D721Med (cell line): ENCODE measurements at regions not wholly inside any gene's neighbourhood (a gene's known extent, or its start where the extent isn't known, plus 50 kb on each side); places are given as distances from the start of the nearest gene placed in this dataset.

Source experiments
- DNase-seq: peaks from one replicate; pipeline ENCODE4 v3.0.0; 2011; ENCODE audit warnings: low spot score; ENCODE audit not compliant: insufficient read length
- FAIRE-seq: peaks from 2 replicates; lab custom pipeline; 2011; peaks lifted over from hg19 to GRCh38; lab: Jason Lieb, UNC
- CTCF ChIP-seq: IDR thresholded peaks from 2 replicates; pipeline ENCODE4 v1.5.1; 2012; ENCODE audit warnings: mild to moderate bottlenecking, control low read depth; ENCODE audit not compliant: insufficient read depth; ENCODE audit errors: missing control alignments

DNA sequence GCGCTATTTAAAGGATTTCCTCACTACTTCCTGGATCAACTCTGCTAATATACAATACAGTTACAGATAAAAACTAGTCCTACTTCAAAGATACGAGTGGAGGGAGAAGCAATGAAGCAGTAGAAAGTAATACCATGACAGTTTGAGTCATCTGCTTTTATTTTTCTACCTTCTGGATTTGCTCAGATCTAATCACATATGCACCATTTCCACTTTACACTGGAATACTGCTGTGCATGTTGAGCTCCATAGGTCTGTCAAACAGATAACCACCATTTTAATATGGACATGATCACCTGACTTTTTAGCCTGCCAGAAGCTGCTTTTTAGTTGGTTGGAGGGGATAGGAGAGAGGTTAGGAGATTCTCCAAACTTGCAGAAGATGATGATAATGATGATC, 92.5 kb downstream of the MMUT start:
- DNase-seq (no peak), FAIRE-seq (no peak)
- no peak for TF ChIP-seq CTCF

DNA sequence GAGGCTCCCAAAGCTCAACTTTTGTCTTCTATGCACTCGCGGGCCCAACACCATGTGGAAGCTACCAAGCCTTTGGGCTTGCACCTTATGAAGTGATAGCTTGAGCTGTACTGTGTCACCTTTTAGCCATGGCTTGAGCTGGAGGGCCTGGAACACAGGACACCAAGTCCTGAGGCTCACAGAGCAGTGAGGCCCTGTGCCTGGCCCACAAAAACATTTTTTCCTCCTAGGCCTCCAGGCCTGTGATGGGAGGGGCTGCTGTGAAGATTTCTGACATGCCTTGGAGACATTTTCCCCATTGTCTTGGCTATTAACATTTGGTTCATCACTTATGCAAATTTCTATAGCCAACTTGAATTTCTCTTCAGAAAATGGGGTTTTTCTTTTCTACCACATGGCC, 96.5 kb downstream of the MMUT start:
- TF ChIP-seq CTCF, result no peak
- DNase-seq (no peak), FAIRE-seq (no peak)

DNA sequence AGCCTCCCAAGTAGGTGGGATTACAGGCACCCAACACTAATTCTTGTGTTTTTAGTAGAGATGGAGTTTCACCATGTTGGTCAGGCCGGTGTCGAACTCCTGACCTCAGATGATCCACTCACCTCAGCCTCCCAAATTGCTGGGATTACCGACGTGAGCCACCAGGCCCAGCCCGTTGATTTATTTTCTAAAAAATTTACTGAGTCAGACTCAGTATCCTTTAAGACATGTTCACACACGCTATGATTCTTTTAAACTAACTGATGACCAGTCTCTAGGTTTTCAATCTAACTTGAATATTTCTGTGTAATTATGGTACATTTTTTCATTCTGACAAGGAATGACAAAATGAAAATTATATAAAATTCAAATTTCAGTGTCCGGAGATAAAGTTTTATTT, 114.5 kb downstream of the MMUT start:
- no peak for TF ChIP-seq CTCF
- FAIRE-seq, result no peak
- DNase-seq, result no peak

DNA sequence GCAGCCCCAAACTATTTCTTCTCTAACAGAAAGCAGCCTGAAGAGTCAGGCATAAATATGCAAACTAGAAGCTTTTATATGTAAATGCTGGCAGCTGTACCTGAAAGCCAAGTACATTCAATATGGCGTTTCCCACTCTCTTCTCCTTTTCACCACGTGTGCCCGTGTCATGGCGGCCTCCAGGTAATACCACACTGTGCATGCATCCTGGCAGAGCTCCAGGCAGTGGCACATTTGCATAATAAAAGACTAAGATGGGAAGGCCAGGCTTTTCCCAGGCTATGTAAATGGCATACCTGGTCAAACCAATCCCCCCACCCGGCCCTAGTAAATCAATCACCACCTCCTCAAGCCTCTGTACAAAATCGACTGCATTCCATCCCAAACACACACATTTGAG, 120.6 kb downstream of the MMUT start:
- FAIRE-seq (no peak), DNase-seq (no peak)
- no peak for TF ChIP-seq CTCF

- no peak for TF ChIP-seq CTCF
- FAIRE-seq, result no peak
Observed at GRCh38 chr6:49341869-49342268, 121.2 kb downstream of the MMUT start.

DNA sequence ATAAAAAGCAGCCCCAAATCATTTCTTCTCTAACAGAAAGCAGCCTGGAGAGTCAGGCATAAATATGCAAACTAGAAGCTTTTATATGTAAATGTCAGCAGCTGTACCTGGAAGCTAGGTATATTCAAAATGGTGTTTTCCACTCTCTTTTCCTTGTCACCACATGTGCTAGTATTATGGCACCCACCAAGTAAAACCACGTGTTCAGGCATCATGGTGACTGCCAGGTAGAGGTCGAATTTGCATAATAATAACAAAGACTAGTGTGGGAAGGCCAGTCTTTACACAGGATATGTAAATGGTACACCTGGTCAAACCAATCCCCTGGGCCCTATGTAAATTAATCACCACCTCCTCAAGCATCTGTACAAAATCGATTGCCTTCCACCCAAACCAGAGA, 124.0 kb downstream of the MMUT start:
- no peak for FAIRE-seq
- TF ChIP-seq CTCF, result no peak
- DNase-seq, result no peak

More at GRCh38 chr6:49341869-49342268, 121.2 kb downstream of the MMUT start:
- no peak for DNase-seq

DNA sequence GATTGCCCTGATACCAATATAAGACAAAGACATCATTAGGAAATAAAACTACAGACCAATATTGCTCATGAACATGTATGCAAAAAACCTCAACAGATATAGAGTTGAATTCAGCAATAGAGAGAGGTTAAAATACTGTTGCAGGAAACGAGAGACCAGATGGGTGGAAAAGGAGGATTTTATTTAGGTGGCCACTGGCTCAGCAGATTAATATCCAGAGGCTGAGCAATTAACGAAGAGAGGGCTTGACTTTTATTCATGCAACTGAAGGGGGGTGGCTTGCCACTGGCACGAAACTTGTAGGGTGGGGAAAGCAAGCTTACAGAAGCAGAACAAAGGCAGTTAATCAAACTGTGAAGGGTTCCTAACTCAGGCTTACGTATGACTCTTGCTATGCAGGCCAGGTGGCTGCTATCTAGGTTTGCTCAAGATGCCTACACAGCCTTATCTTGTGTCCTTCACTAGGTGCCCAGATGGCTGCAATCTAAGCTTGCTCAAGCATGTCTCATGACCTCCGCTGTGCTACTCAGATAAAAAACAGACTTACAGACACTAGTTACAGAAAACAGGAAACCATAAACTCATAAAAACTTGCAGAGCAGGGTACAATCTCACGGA, 126.4 kb downstream of the MMUT start:
- DNase-seq (no peak), FAIRE-seq (no peak)
- no peak for TF ChIP-seq CTCF
